ENCODE measurements at regions not wholly inside any gene's neighbourhood (a gene's known extent, or its start where the extent isn't known, plus 50 kb on each side); places are given as distances from the start of the nearest gene placed in this dataset.

- TF ChIP-seq POLR2A (IDR thresholded peaks at IDR 0.05) = no peak
- TF ChIP-seq, protein P1, sequence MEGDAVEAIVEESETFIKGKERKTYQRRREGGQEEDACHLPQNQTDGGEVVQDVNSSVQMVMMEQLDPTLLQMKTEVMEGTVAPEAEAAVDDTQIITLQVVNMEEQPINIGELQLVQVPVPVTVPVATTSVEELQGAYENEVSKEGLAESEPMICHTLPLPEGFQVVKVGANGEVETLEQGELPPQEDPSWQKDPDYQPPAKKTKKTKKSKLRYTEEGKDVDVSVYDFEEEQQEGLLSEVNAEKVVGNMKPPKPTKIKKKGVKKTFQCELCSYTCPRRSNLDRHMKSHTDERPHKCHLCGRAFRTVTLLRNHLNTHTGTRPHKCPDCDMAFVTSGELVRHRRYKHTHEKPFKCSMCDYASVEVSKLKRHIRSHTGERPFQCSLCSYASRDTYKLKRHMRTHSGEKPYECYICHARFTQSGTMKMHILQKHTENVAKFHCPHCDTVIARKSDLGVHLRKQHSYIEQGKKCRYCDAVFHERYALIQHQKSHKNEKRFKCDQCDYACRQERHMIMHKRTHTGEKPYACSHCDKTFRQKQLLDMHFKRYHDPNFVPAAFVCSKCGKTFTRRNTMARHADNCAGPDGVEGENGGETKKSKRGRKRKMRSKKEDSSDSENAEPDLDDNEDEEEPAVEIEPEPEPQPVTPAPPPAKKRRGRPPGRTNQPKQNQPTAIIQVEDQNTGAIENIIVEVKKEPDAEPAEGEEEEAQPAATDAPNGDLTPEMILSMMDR (IDR thresholded peaks at IDR 0.05) = no peak
Measured at GRCh38 chr1:223006917-223007648, 136.0 kb downstream of the TLR5 start.
